HG03575 (cell line): ENCODE measurements at regions not wholly inside any gene's neighbourhood (a gene's known extent, or its start where the extent isn't known, plus 50 kb on each side); places are given as distances from the start of the nearest gene placed in this dataset.

ENCODE experiments used
- ATAC-seq: cut with Tn5 transposase; IDR thresholded peaks from one replicate; pipeline ENCODE4 v1.9.1; 2021; ENCODE audit not compliant: unreplicated experiment, insufficient number of reproducible peaks, low FRiP score; ENCODE audit errors: extremely low read depth

- ATAC-seq: no peak
Observed at GRCh38 chr6:4380881-4381281, 245.5 kb upstream of the ECI2 start.

GRCh38 chr6:4379958-4380357 is 244.6 kb upstream of the ECI2 start:
- no peak for ATAC-seq

GRCh38 chr6:4378319-4378996 is 243.1 kb upstream of the ECI2 start:
- ATAC-seq: no peak

- ATAC-seq: no peak
Observed at GRCh38 chr6:4377603-4378002, 242.2 kb upstream of the ECI2 start.

- ATAC-seq: no peak
Observed at GRCh38 chr6:4374216-4374615, 238.8 kb upstream of the ECI2 start.

GRCh38 chr6:4372866-4373265 is 237.5 kb upstream of the ECI2 start:
- no peak for ATAC-seq

- ATAC-seq: no peak
Observed at GRCh38 chr6:4371207-4371921, 236.0 kb upstream of the ECI2 start.

- no peak for ATAC-seq
Observed at GRCh38 chr6:4370066-4370465, 234.7 kb upstream of the ECI2 start.

GRCh38 chr6:4369616-4370015 is 234.2 kb upstream of the ECI2 start:
- no peak for ATAC-seq

GRCh38 chr6:4368649-4369048 is 233.3 kb upstream of the ECI2 start:
- no peak for ATAC-seq

- ATAC-seq: no peak
Observed at GRCh38 chr6:4367643-4368042, 232.3 kb upstream of the ECI2 start.

- ATAC-seq: no peak
Observed at GRCh38 chr6:4366635-4367395, 231.4 kb upstream of the ECI2 start.

GRCh38 chr6:4365686-4366085 is 230.3 kb upstream of the ECI2 start:
- ATAC-seq: no peak

GRCh38 chr6:4364711-4365110 is 229.3 kb upstream of the ECI2 start:
- no peak for ATAC-seq

- no peak for ATAC-seq
Observed at GRCh38 chr6:4364172-4364571, 228.8 kb upstream of the ECI2 start.

- no peak for ATAC-seq
Observed at GRCh38 chr6:4363656-4364055, 228.3 kb upstream of the ECI2 start.

GRCh38 chr6:4362326-4362725 is 227.0 kb upstream of the ECI2 start:
- no peak for ATAC-seq

- no peak for ATAC-seq
Observed at GRCh38 chr6:4360920-4361319, 225.5 kb upstream of the ECI2 start.

- ATAC-seq: no peak
Observed at GRCh38 chr6:4359108-4359730, 223.8 kb upstream of the ECI2 start.
